Naive thymus-derived CD4-positive, alpha-beta T cell (primary cell): ENCODE measurements at regions not wholly inside any gene's neighbourhood (a gene's known extent, or its start where the extent isn't known, plus 50 kb on each side); places are given as distances from the start of the nearest gene placed in this dataset.
A peak's percentile ranks its signal among the peaks of the same experiment; 100 is the strongest.

ENCODE experiments used
- ATAC-seq: fragments of 150-1000 bp; cut with Tn5 transposase; 2 replicates; pipeline ENCODE4 v1.10.0; 2021; ENCODE audit warnings: mild to moderate bottlenecking, moderate library complexity
- CTCF ChIA-PET: fragments of 350-600 bp; sonication (Branson Sonifier 250); formaldehyde crosslinking; loops from one replicate; lab custom pipeline; 2021; ENCODE audit warnings: antibody characterized with exemption; lab: Charles Lee
- POLR2A ChIA-PET: fragments of 350-600 bp; sonication (Branson Sonifier 250); formaldehyde crosslinking; loops from one replicate; lab custom pipeline; 2021; ENCODE audit warnings: antibody characterized with exemption, inconsistent platforms; lab: Charles Lee
- DNase-seq, 9 donors: peaks; one replicate each; pipeline versions ENCODE4 v3.0.0 to v3.0.0-alpha.2; 2020 to 2022; ENCODE audit warnings: mixed read lengths in 1 of 9
- H3K27ac ChIP-seq: one replicate; pipeline ENCODE4 v1.7.0; 2013; ENCODE audit warnings: mild to moderate bottlenecking, low read depth, low read length, moderate library complexity
- H3K27me3 ChIP-seq, 2 donors: one replicate each; pipeline ENCODE4 v1.7.0; 2013; ENCODE audit warnings: low read length in 2 of 2, mild to moderate bottlenecking in 2 of 2, moderate library complexity in 2 of 2; ENCODE audit not compliant: control insufficient read depth in 2 of 2, insufficient read depth in 2 of 2
- H3K36me3 ChIP-seq, 3 experiments: 1 replicate in 2 of 3; 2 replicates in 1 of 3; pipeline ENCODE4 v1.7.0; 2013; ENCODE audit warnings: low read length in 3 of 3, mild to moderate bottlenecking in 3 of 3, moderate library complexity in 1 of 3; ENCODE audit not compliant: insufficient read depth in 3 of 3, control insufficient read depth in 2 of 3
- H3K4me1 ChIP-seq, 2 donors: one replicate each; pipeline ENCODE4 v1.7.0; 2013; ENCODE audit warnings: low read length in 2 of 2, mild to moderate bottlenecking in 2 of 2, moderate library complexity in 1 of 2; ENCODE audit not compliant: control insufficient read depth in 2 of 2, insufficient read depth in 2 of 2
- H3K4me3 ChIP-seq: 2 replicates; pipeline ENCODE4 v1.7.0; 2013; ENCODE audit warnings: mild to moderate bottlenecking, low read length
- H3K9me3 ChIP-seq, 3 experiments: 1 replicate in 2 of 3; 2 replicates in 1 of 3; pipeline ENCODE4 v1.7.0; 2013; ENCODE audit warnings: low read length in 3 of 3; ENCODE audit not compliant: control insufficient read depth in 2 of 3
- H3K27ac Mint-ChIP-seq, 9 donors: one replicate each; pipeline ENCODE4 v1.8.0; 2020 to 2022; ENCODE audit warnings: mixed read lengths in 9 of 9, mild to moderate bottlenecking in 8 of 9, moderate library complexity in 5 of 9, inconsistent platforms in 2 of 9
- H3K27me3 Mint-ChIP-seq, 5 donors: one replicate each; pipeline ENCODE4 v1.8.0; 2021 to 2022; ENCODE audit warnings: mixed read lengths in 5 of 5, mild to moderate bottlenecking in 1 of 5
- H3K36me3 Mint-ChIP-seq, 5 donors: one replicate each; pipeline ENCODE4 v1.8.0; 2020 to 2022; ENCODE audit warnings: mixed read lengths in 5 of 5, mild to moderate bottlenecking in 3 of 5, inconsistent platforms in 1 of 5
- H3K4me1 Mint-ChIP-seq, 7 donors: one replicate each; pipeline ENCODE4 v1.8.0; 2020 to 2022; ENCODE audit warnings: mixed read lengths in 7 of 7, mild to moderate bottlenecking in 3 of 7, inconsistent platforms in 1 of 7
- H3K4me3 Mint-ChIP-seq, 10 donors: one replicate each; pipeline ENCODE4 v1.8.0; 2020 to 2022; ENCODE audit warnings: mild to moderate bottlenecking in 10 of 10, mixed read lengths in 10 of 10, moderate library complexity in 6 of 10, inconsistent platforms in 2 of 10
- H3K9me3 Mint-ChIP-seq, 11 donors: one replicate each; pipeline ENCODE4 v1.8.0; 2020 to 2022; ENCODE audit warnings: mixed read lengths in 11 of 11, mild to moderate bottlenecking in 4 of 11, inconsistent platforms in 1 of 11, moderate library complexity in 1 of 11
- intact Hi-C, 2 donors: fragments of 100-400 bp; cut with micrococcal nuclease; formaldehyde crosslinking; loops; one replicate each; pipeline ENCODE4 v1.15.1; 2023

GRCh38 chr7:130947792-130948580 is 214.0 kb upstream of the KLF14 start:
- DNase-seq (peak in 4 of 9 donors; percentile 26 to 41 (median 30)), ATAC-seq (peak; percentile 30)
- peaks cover 49 to 84% of the 10 kb centered on the region in 2 donors for H3K4me1 ChIP-seq
- ChIA-PET POLR2A (interaction anchor here (0.8 to 1.0 kb wide), 2 partner anchors 12 to 33 kb away, joined by 3 to 4 read pairs; no protein-coding TSS in a partner anchor), CTCF (interaction anchor here (0.7 to 2.1 kb wide), 3 partner anchors 8 to 1091 kb away, joined by 3 to 6 read pairs (median 5); no protein-coding TSS in a partner anchor)
- H3K9me3 ChIP-seq = no peaks in the 10 kb centered on the region
- Mint-ChIP-seq H3K9me3 (peaks cover 0 to 2% (median 0%) of the 10 kb centered on the region in 11 donors), H3K4me1 (peaks cover 42 to 62% (median 60%) of the 10 kb centered on the region in 7 donors), H3K36me3 (peaks cover 0 to 20% (median 7%) of the 10 kb centered on the region in 5 donors), H3K4me3 (peak overlapping the region; percentile 42 to 72 (median 62)), H3K27ac (peak overlapping the region in 8 of 9 donors; percentile 49 to 95 (median 74)), H3K27me3 (no peaks in the 10 kb centered on the region)
- peaks cover 0 to 15% (median 0%) of the 10 kb centered on the region in 3 experiments for H3K36me3 ChIP-seq
- intact Hi-C loops = loop anchor here in 1 of 2 donors (1.0 kb wide), 1 partner anchor 8 kb away; no protein-coding TSS in a partner anchor
- H3K27me3 ChIP-seq = no peaks in the 10 kb centered on the region
- H3K27ac ChIP-seq = peak overlapping the region; percentile 16
- peak overlapping the region; percentile 7 for H3K4me3 ChIP-seq

GRCh38 chr7:130948822-130949221 is 214.8 kb upstream of the KLF14 start:
- CTCF ChIA-PET = interaction anchor here (0.7 kb wide), 1 partner anchor 12 kb away, joined by 3 read pairs; no protein-coding TSS in a partner anchor
- Histone ChIP-seq H3K36me3 (peaks cover 0 to 15% (median 0%) of the 10 kb centered on the region in 3 experiments), H3K9me3 (no peaks in the 10 kb centered on the region), H3K27me3 (no peaks in the 10 kb centered on the region), H3K4me3 (no peak overlapping the region), H3K4me1 (peaks cover 48 to 85% of the 10 kb centered on the region in 2 donors), H3K27ac (peak overlapping the region; percentile 22)
- DNase-seq (no peak), ATAC-seq (no peak)
- POLR2A ChIA-PET = interaction anchor here (1.0 kb wide), 1 partner anchor 34 kb away, joined by 4 read pairs; no protein-coding TSS in a partner anchor
- Mint-ChIP-seq H3K4me1 (peaks cover 36 to 62% (median 59%) of the 10 kb centered on the region in 7 donors), H3K36me3 (peaks cover 0 to 13% (median 8%) of the 10 kb centered on the region in 5 donors), H3K27me3 (no peaks in the 10 kb centered on the region), H3K4me3 (peak overlapping the region in 1 of 10 donors; percentile 13), H3K27ac (peak overlapping the region in 3 of 9 donors; percentile 14 to 68 (median 38)), H3K9me3 (peaks cover 0 to 2% (median 0%) of the 10 kb centered on the region in 11 donors)
- intact Hi-C loops = loop anchor here in 1 of 2 donors (1.0 kb wide), 1 partner anchor 7 kb away; no protein-coding TSS in a partner anchor

GRCh38 chr7:130949550-130949949 is 215.5 kb upstream of the KLF14 start:
- H3K27ac Mint-ChIP-seq = peak overlapping the region in 3 of 9 donors; percentile 58 to 72 (median 61)
- POLR2A ChIA-PET = no interaction called here
- peaks cover 0 to 18% (median 12%) of the 10 kb centered on the region in 5 donors for H3K36me3 Mint-ChIP-seq
- intact Hi-C loops = no loop called here
- Histone ChIP-seq H3K9me3 (no peaks in the 10 kb centered on the region), H3K27me3 (no peaks in the 10 kb centered on the region), H3K27ac (no peak overlapping the region), H3K36me3 (peaks cover 0 to 15% (median 0%) of the 10 kb centered on the region in 3 experiments), H3K4me1 (peaks cover 49 to 85% of the 10 kb centered on the region in 2 donors), H3K4me3 (no peak overlapping the region)
- peaks cover 36 to 65% (median 61%) of the 10 kb centered on the region in 7 donors for H3K4me1 Mint-ChIP-seq
- ATAC-seq (no peak), DNase-seq (no peak)
- peak overlapping the region in 2 of 10 donors; percentile 7 to 23 for H3K4me3 Mint-ChIP-seq
- CTCF ChIA-PET = no interaction called here
- H3K27me3 Mint-ChIP-seq = no peaks in the 10 kb centered on the region
- H3K9me3 Mint-ChIP-seq = peaks cover 0 to 2% (median 0%) of the 10 kb centered on the region in 11 donors

- Histone ChIP-seq H3K4me1 (peaks cover 49 to 90% of the 10 kb centered on the region in 2 donors), H3K9me3 (no peaks in the 10 kb centered on the region), H3K27me3 (no peaks in the 10 kb centered on the region), H3K27ac (no peak overlapping the region), H3K36me3 (peaks cover 0 to 15% (median 0%) of the 10 kb centered on the region in 3 experiments), H3K4me3 (no peak overlapping the region)
- Mint-ChIP-seq H3K27ac (no peak overlapping the region), H3K36me3 (peaks cover 0 to 23% (median 16%) of the 10 kb centered on the region in 5 donors), H3K4me1 (peaks cover 38 to 65% (median 61%) of the 10 kb centered on the region in 7 donors), H3K9me3 (peaks cover 0 to 2% (median 0%) of the 10 kb centered on the region in 11 donors), H3K4me3 (no peak overlapping the region), H3K27me3 (no peaks in the 10 kb centered on the region)
- ChIA-PET POLR2A (no interaction called here), CTCF (no interaction called here)
- ATAC-seq = no peak
- no peak for DNase-seq
- intact Hi-C loops = loop anchor here in 1 of 2 donors (1.0 kb wide), 1 partner anchor 11 kb away; no protein-coding TSS in a partner anchor
These were observed 216.0 kb upstream of the KLF14 start for GRCh38 chr7:130950054-130950453.

GRCh38 chr7:130950741-130951140 is 216.7 kb upstream of the KLF14 start:
- Histone ChIP-seq H3K27me3 (no peaks in the 10 kb centered on the region), H3K4me3 (peak overlapping the region; percentile 4), H3K9me3 (no peaks in the 10 kb centered on the region), H3K27ac (peak overlapping the region; percentile 27), H3K36me3 (peaks cover 0 to 15% (median 0%) of the 10 kb centered on the region in 3 experiments), H3K4me1 (peaks cover 48 to 91% of the 10 kb centered on the region in 2 donors)
- peaks cover 0 to 2% (median 0%) of the 10 kb centered on the region in 11 donors for H3K9me3 Mint-ChIP-seq
- intact Hi-C loops = loop anchor here in 1 of 2 donors (1.0 kb wide), 1 partner anchor 11 kb away; no protein-coding TSS in a partner anchor
- DNase-seq = no peak
- POLR2A ChIA-PET = no interaction called here
- H3K4me1 Mint-ChIP-seq = peaks cover 34 to 65% (median 61%) of the 10 kb centered on the region in 7 donors
- H3K36me3 Mint-ChIP-seq = peaks cover 0 to 29% (median 18%) of the 10 kb centered on the region in 5 donors
- no peaks in the 10 kb centered on the region for H3K27me3 Mint-ChIP-seq
- no peak for ATAC-seq
- no peak overlapping the region for H3K27ac Mint-ChIP-seq
- CTCF ChIA-PET = no interaction called here
- H3K4me3 Mint-ChIP-seq = no peak overlapping the region

GRCh38 chr7:130951303-130951975 is 217.4 kb upstream of the KLF14 start:
- Mint-ChIP-seq H3K27ac (no peak overlapping the region), H3K9me3 (peaks cover 0 to 2% (median 0%) of the 10 kb centered on the region in 11 donors), H3K4me3 (no peak overlapping the region), H3K4me1 (peaks cover 33 to 65% (median 61%) of the 10 kb centered on the region in 7 donors), H3K27me3 (no peaks in the 10 kb centered on the region), H3K36me3 (peaks cover 0 to 34% (median 18%) of the 10 kb centered on the region in 5 donors)
- Histone ChIP-seq H3K27ac (peak overlapping the region; percentile 27), H3K27me3 (no peaks in the 10 kb centered on the region), H3K4me1 (peaks cover 53 to 91% of the 10 kb centered on the region in 2 donors), H3K4me3 (peak overlapping the region; percentile 4), H3K9me3 (no peaks in the 10 kb centered on the region), H3K36me3 (peaks cover 0 to 15% (median 0%) of the 10 kb centered on the region in 3 experiments)
- intact Hi-C loops = no loop called here
- CTCF ChIA-PET = interaction anchor here (0.5 kb wide), 1 partner anchor 14 kb away, joined by 3 read pairs; no protein-coding TSS in a partner anchor
- POLR2A ChIA-PET = no interaction called here
- ATAC-seq (peak; percentile 63), DNase-seq (no peak)
